ENCODE measurements at regions not wholly inside any gene's neighbourhood (a gene's known extent, or its start where the extent isn't known, plus 50 kb on each side); places are given as distances from the start of the nearest gene placed in this dataset.

DNA sequence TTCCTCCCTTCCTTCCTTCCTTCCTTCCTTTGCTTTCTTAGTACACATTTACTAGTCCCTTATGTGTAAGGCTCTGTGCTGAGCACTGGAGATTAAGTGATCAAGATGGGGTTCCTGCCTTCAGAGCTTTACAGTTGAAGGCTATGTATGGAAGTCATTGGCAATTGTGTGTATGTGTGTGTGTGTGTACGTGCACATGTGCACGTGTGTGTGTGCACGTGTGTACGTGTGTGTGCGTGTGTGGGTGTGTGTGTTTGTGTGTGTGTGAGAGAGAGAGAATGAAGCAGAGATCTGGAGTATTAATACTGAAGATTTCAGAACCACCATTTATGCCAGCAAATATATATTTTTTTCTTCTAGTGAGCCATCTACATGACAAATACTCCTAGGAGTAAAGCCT lies 184.9 kb upstream of the NFIB start (continued):
- TF ChIP-seq, protein P1, sequence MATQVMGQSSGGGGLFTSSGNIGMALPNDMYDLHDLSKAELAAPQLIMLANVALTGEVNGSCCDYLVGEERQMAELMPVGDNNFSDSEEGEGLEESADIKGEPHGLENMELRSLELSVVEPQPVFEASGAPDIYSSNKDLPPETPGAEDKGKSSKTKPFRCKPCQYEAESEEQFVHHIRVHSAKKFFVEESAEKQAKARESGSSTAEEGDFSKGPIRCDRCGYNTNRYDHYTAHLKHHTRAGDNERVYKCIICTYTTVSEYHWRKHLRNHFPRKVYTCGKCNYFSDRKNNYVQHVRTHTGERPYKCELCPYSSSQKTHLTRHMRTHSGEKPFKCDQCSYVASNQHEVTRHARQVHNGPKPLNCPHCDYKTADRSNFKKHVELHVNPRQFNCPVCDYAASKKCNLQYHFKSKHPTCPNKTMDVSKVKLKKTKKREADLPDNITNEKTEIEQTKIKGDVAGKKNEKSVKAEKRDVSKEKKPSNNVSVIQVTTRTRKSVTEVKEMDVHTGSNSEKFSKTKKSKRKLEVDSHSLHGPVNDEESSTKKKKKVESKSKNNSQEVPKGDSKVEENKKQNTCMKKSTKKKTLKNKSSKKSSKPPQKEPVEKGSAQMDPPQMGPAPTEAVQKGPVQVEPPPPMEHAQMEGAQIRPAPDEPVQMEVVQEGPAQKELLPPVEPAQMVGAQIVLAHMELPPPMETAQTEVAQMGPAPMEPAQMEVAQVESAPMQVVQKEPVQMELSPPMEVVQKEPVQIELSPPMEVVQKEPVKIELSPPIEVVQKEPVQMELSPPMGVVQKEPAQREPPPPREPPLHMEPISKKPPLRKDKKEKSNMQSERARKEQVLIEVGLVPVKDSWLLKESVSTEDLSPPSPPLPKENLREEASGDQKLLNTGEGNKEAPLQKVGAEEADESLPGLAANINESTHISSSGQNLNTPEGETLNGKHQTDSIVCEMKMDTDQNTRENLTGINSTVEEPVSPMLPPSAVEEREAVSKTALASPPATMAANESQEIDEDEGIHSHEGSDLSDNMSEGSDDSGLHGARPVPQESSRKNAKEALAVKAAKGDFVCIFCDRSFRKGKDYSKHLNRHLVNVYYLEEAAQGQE (IDR thresholded peaks at IDR 0.05; ENCODE audit: low read depth), result no peak
- TF ChIP-seq ELF1 (IDR thresholded peaks at IDR 0.05; ENCODE audit: borderline replicate concordance, low read depth), result no peak
- TF ChIP-seq ZNF274 (IDR thresholded peaks at IDR 0.05; ENCODE audit: low read depth, low read length), result no peak
- TF ChIP-seq, protein P2, sequence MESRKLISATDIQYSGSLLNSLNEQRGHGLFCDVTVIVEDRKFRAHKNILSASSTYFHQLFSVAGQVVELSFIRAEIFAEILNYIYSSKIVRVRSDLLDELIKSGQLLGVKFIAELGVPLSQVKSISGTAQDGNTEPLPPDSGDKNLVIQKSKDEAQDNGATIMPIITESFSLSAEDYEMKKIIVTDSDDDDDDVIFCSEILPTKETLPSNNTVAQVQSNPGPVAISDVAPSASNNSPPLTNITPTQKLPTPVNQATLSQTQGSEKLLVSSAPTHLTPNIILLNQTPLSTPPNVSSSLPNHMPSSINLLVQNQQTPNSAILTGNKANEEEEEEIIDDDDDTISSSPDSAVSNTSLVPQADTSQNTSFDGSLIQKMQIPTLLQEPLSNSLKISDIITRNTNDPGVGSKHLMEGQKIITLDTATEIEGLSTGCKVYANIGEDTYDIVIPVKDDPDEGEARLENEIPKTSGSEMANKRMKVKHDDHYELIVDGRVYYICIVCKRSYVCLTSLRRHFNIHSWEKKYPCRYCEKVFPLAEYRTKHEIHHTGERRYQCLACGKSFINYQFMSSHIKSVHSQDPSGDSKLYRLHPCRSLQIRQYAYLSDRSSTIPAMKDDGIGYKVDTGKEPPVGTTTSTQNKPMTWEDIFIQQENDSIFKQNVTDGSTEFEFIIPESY (IDR thresholded peaks at IDR 0.05; ENCODE audit: extremely low read depth, insufficient replicate concordance, low read length), result no peak
- TF ChIP-seq FOSL1 (IDR thresholded peaks at IDR 0.05; ENCODE audit: low read depth), result no peak
- TF ChIP-seq, protein P3, sequence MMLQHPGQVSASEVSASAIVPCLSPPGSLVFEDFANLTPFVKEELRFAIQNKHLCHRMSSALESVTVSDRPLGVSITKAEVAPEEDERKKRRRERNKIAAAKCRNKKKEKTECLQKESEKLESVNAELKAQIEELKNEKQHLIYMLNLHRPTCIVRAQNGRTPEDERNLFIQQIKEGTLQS (IDR thresholded peaks at IDR 0.05), result no peak
- TF ChIP-seq EZH2phosphoT487 (IDR thresholded peaks at IDR 0.05; ENCODE audit: borderline replicate concordance), result no peak

DNA sequence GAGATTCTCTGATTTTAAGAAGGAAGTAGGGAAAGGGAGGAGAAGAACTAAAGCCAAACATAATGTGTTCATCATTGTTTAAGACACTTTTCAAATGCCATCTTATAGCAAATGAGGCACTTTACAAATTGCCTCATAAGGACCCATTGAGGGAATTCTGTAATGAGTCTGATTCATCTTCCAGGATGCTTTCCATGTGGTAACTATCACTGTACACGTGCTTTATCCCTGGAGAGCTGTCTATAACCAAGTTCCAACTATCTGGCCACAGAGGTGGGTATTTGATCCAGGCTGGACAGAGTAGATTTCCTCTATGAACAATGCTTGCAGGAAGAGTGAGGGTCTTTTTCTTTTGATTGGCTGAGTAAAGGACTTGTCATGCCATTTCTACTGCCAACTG lies 183.5 kb upstream of the NFIB start:
- Histone ChIP-seq H3K4me2 (ENCODE audit: low read length) (no peak overlapping the region), H3K27ac (ENCODE audit: low read depth, low read length) (no peak overlapping the region), H3K9ac (ENCODE audit: low read length) (no peak overlapping the region), H4K20me1 (ENCODE audit: insufficient read depth) (no peaks in the 10 kb centered on the region), H3K9me3 (ENCODE audit: control insufficient read depth in 1 of 2, insufficient read depth in 1 of 2, low read depth in 1 of 2, low read length in 2 of 2) (no peaks in the 10 kb centered on the region), H2AFZ (ENCODE audit: low read depth, low read length, poor library complexity, severe bottlenecking) (no peak overlapping the region), H3K4me1 (ENCODE audit: control insufficient read depth in 1 of 2, insufficient read depth in 2 of 2, low read length in 2 of 2) (no peaks in the 10 kb centered on the region), H3K27me3 (ENCODE audit: insufficient read depth, low read length) (peaks cover 71% of the 10 kb centered on the region), H3K36me3 (ENCODE audit: control insufficient read depth in 1 of 2, insufficient read depth in 2 of 2, low read length in 2 of 2) (no peaks in the 10 kb centered on the region), H3K9me2 (ENCODE audit: insufficient read depth) (no peaks in the 10 kb centered on the region), H3K79me2 (ENCODE audit: insufficient read depth, low read length) (no peaks in the 10 kb centered on the region), H3K4me3 (replicated peaks in 1 of 2; ENCODE audit: low read depth in 1 of 2, low read length in 2 of 2) (no peak overlapping the region)
- no peak for DNase-seq (ENCODE audit: low read depth, low spot score)
- no peak for ATAC-seq
- intact Hi-C loops (cut with micrococcal nuclease), result no loop called here
- BruUV-seq (replicated peaks), result no TSS peak
- CTCF ChIA-PET, result no interaction called here
- RAD21 ChIA-PET (ENCODE audit: low non-redundant PET in 1 of 2, low total read pairs in 2 of 2, uncharacterized antibody in 2 of 2, unreplicated experiment in 2 of 2), result no interaction called here
- POLR2A ChIA-PET, result no interaction called here
- TF ChIP-seq, protein P1 (IDR thresholded peaks at IDR 0.05; ENCODE audit: low read depth), result no peak
- TF ChIP-seq SRF (IDR thresholded peaks at IDR 0.05; ENCODE audit: low read depth), result no peak
- TF ChIP-seq CBX3 (IDR thresholded peaks at IDR 0.05; ENCODE audit: low read depth), result no peak
- TF ChIP-seq SP1 (IDR thresholded peaks at IDR 0.05; ENCODE audit: low read depth), result no peak
- TF ChIP-seq YY1 (IDR thresholded peaks at IDR 0.05; ENCODE audit: extremely low read depth, insufficient replicate concordance, low read depth, low read length), result no peak
- TF ChIP-seq, protein P4, sequence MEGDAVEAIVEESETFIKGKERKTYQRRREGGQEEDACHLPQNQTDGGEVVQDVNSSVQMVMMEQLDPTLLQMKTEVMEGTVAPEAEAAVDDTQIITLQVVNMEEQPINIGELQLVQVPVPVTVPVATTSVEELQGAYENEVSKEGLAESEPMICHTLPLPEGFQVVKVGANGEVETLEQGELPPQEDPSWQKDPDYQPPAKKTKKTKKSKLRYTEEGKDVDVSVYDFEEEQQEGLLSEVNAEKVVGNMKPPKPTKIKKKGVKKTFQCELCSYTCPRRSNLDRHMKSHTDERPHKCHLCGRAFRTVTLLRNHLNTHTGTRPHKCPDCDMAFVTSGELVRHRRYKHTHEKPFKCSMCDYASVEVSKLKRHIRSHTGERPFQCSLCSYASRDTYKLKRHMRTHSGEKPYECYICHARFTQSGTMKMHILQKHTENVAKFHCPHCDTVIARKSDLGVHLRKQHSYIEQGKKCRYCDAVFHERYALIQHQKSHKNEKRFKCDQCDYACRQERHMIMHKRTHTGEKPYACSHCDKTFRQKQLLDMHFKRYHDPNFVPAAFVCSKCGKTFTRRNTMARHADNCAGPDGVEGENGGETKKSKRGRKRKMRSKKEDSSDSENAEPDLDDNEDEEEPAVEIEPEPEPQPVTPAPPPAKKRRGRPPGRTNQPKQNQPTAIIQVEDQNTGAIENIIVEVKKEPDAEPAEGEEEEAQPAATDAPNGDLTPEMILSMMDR (IDR thresholded peaks at IDR 0.05 in 2 of 3, conservative IDR thresholded peaks at IDR 0.05 in 1 of 3; ENCODE audit: borderline replicate concordance in 1 of 3, insufficient read depth in 1 of 3, low read depth in 2 of 3, low read length in 2 of 3), result no peak
- TF ChIP-seq EZH2 (IDR thresholded peaks at IDR 0.05), result no peak
- TF ChIP-seq SIN3A (IDR thresholded peaks at IDR 0.05; ENCODE audit: low read depth), result no peak

All from HCT116 (cell line).